HEK293T (cell line): ENCODE measurements at regions not wholly inside any gene's neighbourhood (a gene's known extent, or its start where the extent isn't known, plus 50 kb on each side); places are given as distances from the start of the nearest gene placed in this dataset.

Source experiments
- ARNT ChIP-seq: fragments of 450-650 bp; IDR thresholded peaks from 2 replicates; pipeline ENCODE4 v1.6.1; 2017; ENCODE audit warnings: mild to moderate bottlenecking
- BHLHE40 ChIP-seq: fragments of 450-650 bp; IDR thresholded peaks from 2 replicates; pipeline ENCODE4 v1.6.1; 2016; ENCODE audit warnings: mild to moderate bottlenecking, moderate library complexity, borderline replicate concordance
- ELF4 ChIP-seq: fragments of 450-650 bp; IDR thresholded peaks from 2 replicates; pipeline ENCODE4 v1.6.1; 2017; ENCODE audit warnings: antibody characterized with exemption
- FOXK2 ChIP-seq: fragments of 450-650 bp; IDR thresholded peaks from 2 replicates; pipeline ENCODE4 v1.6.1; 2016; ENCODE audit warnings: mild to moderate bottlenecking
- FOXM1 ChIP-seq: fragments of 450-650 bp; IDR thresholded peaks from 2 replicates; pipeline ENCODE4 v1.6.1; 2017; ENCODE audit warnings: mild to moderate bottlenecking, borderline replicate concordance
- HDGF ChIP-seq: fragments of 450-650 bp; IDR thresholded peaks from 2 replicates; pipeline ENCODE4 v1.6.1; 2017; ENCODE audit warnings: antibody characterized with exemption, borderline replicate concordance
- LEF1 ChIP-seq: fragments of 450-650 bp; IDR thresholded peaks from 2 replicates; pipeline ENCODE4 v1.6.1; 2017; ENCODE audit warnings: mild to moderate bottlenecking, borderline replicate concordance
- NFRKB ChIP-seq: fragments of 450-650 bp; IDR thresholded peaks from 2 replicates; pipeline ENCODE4 v1.6.1; 2016; ENCODE audit warnings: mild to moderate bottlenecking, moderate library complexity
- SP1 ChIP-seq: fragments of 450-650 bp; IDR thresholded peaks from 2 replicates; pipeline ENCODE4 v1.6.1; 2017
- SUZ12 ChIP-seq: fragments of 450-650 bp; IDR thresholded peaks from 2 replicates; pipeline ENCODE4 v1.6.1; 2016; ENCODE audit warnings: mild to moderate bottlenecking
- TARDBP ChIP-seq: fragments of 450-650 bp; IDR thresholded peaks from 2 replicates; pipeline ENCODE4 v1.6.1; 2016

DNA sequence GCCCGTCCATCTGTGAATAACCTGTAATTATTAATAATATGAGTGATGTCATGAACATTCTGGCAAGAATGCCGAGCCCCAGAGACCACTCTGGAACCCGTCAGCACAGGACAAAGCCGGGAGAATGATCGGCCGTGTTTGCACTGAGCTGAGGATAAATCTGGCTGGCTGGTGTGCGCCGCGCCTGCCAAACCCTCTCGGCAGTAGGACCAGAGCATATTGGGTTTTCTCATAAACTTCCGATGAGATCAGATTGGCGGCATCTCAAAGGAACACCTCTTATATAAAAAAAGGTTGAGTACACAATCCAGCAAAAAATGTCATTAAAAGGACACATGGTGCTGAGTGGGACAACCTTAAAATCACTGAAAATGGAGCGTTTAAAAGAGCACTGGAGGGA, 296.0 kb upstream of the MKI67 start:
- TF ChIP-seq BHLHE40 (no peak), TARDBP (no peak), HDGF (no peak), FOXM1 (no peak), ELF4 (no peak), NFRKB (no peak), ARNT (no peak), SP1 (no peak), LEF1 (no peak), SUZ12 (no peak), FOXK2 (no peak)
